Peyer's patch (tissue), 4 donors: ENCODE measurements at regions not wholly inside any gene's neighbourhood (a gene's known extent, or its start where the extent isn't known, plus 50 kb on each side); places are given as distances from the start of the nearest gene placed in this dataset.

Experiments
- DNase-seq, 3 donors: peaks; one replicate each; pipeline ENCODE4 v3.0.0-alpha.2; 2017 to 2019
- H3K27ac ChIP-seq, 4 donors: fragments of 200-600 bp; sonication (generic); one replicate each; pipeline ENCODE4 v1.5.1; 2016 to 2019
- H3K27me3 ChIP-seq, 2 donors: fragments of 200-600 bp; sonication (generic); one replicate each; pipeline ENCODE4 v1.5.1; 2019
- H3K36me3 ChIP-seq, 3 donors: fragments of 200-600 bp; sonication (generic); one replicate each; pipeline ENCODE4 v1.5.1; 2016 to 2019
- H3K4me1 ChIP-seq, 4 donors: fragments of 200-600 bp; sonication (generic); one replicate each; pipeline ENCODE4 v1.5.1; 2016 to 2019
- H3K4me3 ChIP-seq, 4 donors: fragments of 200-600 bp; sonication (generic); 1 replicate in 3 of 4; 2 replicates in 1 of 4; pipeline ENCODE4 v1.5.1; 2016 to 2019; ENCODE audit warnings: mild to moderate bottlenecking in 1 of 4
- H3K9me3 ChIP-seq, 4 donors: fragments of 200-600 bp; sonication (generic); one replicate each; pipeline ENCODE4 v1.5.1; 2016 to 2019; ENCODE audit warnings: mild to moderate bottlenecking in 1 of 4
- POLR2A ChIP-seq, 2 donors: fragments of 450-650 bp; IDR thresholded peaks; one replicate each; pipeline ENCODE4 v1.5.1; 2017; ENCODE audit warnings: antibody characterized with exemption in 2 of 2, mild to moderate bottlenecking in 2 of 2, moderate library complexity in 2 of 2
- TF ChIP-seq, protein P1 (sequence below), 6 experiments: fragments of 450-650 bp in 4 of 6; fragments of 200-600 bp in 2 of 6; sonication (generic) in 1 of 6; IDR thresholded peaks; one replicate each; pipeline ENCODE4 v1.5.1; 2017 to 2019; ENCODE audit warnings: antibody characterized with exemption in 6 of 6, mild to moderate bottlenecking in 3 of 6, moderate library complexity in 1 of 6

DNA sequence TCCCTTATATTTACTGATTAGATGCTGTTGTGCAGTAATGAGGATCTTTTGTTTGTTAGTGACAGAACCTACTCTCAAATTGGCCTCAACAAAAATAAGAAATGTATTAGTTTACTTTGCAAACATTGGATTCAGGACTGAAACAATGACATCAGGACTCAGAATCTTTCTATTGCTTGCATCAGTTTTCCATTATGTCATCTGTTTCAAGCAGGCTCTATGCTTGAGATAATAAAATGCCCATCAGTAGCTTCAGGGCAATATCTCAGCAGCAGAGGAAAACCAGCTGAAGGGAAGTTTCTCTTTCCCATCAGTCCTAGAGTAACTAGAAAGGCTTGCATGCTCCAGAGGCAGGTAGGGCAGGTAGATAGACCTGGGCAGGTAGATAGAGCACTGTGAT, 375.5 kb upstream of the SLC8A1 start:
- no peak for DNase-seq
- Histone ChIP-seq H3K4me1 (no peaks in the 10 kb centered on the region), H3K36me3 (no peaks in the 10 kb centered on the region), H3K27ac (no peak overlapping the region), H3K9me3 (no peaks in the 10 kb centered on the region), H3K4me3 (no peak overlapping the region), H3K27me3 (no peaks in the 10 kb centered on the region)
- TF ChIP-seq, protein P1, sequence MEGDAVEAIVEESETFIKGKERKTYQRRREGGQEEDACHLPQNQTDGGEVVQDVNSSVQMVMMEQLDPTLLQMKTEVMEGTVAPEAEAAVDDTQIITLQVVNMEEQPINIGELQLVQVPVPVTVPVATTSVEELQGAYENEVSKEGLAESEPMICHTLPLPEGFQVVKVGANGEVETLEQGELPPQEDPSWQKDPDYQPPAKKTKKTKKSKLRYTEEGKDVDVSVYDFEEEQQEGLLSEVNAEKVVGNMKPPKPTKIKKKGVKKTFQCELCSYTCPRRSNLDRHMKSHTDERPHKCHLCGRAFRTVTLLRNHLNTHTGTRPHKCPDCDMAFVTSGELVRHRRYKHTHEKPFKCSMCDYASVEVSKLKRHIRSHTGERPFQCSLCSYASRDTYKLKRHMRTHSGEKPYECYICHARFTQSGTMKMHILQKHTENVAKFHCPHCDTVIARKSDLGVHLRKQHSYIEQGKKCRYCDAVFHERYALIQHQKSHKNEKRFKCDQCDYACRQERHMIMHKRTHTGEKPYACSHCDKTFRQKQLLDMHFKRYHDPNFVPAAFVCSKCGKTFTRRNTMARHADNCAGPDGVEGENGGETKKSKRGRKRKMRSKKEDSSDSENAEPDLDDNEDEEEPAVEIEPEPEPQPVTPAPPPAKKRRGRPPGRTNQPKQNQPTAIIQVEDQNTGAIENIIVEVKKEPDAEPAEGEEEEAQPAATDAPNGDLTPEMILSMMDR (IDR thresholded peaks at IDR 0.05): no peak
- no peak for TF ChIP-seq POLR2A (IDR thresholded peaks at IDR 0.05)

DNA sequence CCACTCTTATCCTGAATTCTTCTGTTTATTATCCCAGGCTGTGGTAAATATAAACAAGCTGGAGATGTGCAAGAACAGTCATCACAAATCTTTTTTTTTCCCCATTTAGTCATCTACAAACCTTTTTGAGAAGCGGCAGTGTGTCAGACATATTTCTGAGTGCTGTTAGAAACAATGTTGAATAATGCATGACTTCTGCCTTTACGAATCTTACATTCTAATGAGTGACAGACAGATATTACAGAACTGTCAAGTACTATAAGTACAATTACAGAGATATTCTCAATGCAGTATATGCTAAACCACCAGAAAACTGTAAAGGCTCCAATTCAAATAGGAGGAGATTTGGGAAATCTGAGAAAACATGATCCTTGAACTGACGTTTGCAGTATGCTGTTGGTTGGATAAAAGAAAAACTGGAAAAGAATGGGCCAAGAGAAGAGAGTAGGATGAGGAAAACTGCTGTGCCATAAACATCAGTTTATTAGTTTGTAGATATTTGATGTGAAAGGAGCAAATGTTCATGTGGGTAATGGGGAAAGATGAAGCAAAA, 379.5 kb upstream of the SLC8A1 start:
- Histone ChIP-seq H3K27me3 (no peaks in the 10 kb centered on the region), H3K36me3 (no peaks in the 10 kb centered on the region), H3K4me3 (no peak overlapping the region), H3K4me1 (no peaks in the 10 kb centered on the region), H3K27ac (no peak overlapping the region), H3K9me3 (no peaks in the 10 kb centered on the region)
- DNase-seq: no peak
- TF ChIP-seq, protein P1 (IDR thresholded peaks at IDR 0.05): no peak
- TF ChIP-seq POLR2A (IDR thresholded peaks at IDR 0.05): no peak

DNA sequence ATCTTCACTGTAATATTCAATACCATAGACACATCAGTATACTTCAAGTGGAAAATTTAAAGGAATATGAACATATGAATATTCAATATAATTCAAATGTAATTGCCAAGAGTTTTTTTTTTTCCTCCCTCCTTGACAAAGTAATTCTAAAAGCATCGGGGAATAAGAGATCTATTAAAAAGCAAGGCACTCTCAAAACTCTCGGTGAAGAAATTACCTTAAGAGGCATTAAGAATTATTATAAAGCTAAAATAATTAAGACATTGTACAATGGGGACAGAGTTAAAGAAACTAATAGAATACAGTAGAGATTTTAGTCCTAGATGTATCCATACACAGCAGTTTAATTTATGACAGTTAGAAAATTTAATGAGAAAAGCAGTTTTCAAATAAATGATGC, 390.0 kb upstream of the SLC8A1 start:
- no peak overlapping the region for H3K4me3 ChIP-seq
- H3K9me3 ChIP-seq: no peaks in the 10 kb centered on the region
- no peak for TF ChIP-seq POLR2A (IDR thresholded peaks at IDR 0.05)
- TF ChIP-seq, protein P1 (IDR thresholded peaks at IDR 0.05): no peak
- no peak for DNase-seq
- H3K4me1 ChIP-seq: no peaks in the 10 kb centered on the region
- H3K36me3 ChIP-seq: no peaks in the 10 kb centered on the region
- H3K27me3 ChIP-seq: no peaks in the 10 kb centered on the region
- no peak overlapping the region for H3K27ac ChIP-seq

DNA sequence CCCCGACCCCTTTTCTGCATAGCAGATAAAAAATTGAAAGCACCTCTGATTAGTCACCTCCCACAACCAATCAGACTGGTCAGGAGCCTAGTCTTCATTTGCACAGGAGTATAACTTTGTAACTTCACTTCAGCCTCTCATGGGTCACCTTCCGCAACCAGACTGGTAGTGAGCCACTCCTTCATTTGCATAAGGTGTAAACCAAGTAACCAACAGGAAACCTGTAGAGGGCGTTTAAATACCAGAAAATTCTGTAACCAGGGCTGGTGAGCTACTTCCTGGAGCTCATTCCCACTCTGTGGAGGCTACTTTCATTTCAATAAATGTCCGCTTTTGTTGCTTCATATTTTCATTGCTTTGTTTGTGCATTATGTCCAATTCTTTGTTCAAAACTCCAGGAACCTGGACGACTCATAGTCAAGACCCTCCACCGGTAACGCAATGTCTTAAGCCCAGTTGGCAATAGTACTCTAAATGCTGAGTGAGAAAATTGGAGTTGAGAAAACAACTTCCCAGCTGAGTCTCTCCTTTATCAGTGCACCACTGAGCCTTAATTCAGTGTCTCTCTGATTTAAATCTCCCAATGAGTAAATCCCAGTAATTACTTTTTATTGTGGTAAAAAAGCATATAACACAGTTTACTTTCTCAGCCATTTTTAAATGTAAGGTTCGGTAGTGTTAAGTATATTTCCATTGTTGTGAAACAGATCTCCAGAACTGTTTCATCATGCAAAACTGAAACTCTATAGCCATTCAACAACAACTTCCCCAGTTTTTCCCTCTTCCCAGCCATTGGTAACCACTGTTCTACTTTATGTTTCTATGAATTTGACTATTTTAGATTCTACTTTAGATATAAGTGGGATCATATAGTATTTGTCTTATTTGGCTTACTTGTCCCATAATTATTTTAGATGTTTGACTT, 392.7 kb upstream of the SLC8A1 start:
- Histone ChIP-seq H3K4me1 (no peaks in the 10 kb centered on the region), H3K9me3 (no peaks in the 10 kb centered on the region), H3K36me3 (no peaks in the 10 kb centered on the region), H3K4me3 (no peak overlapping the region), H3K27ac (no peak overlapping the region), H3K27me3 (no peaks in the 10 kb centered on the region)
- TF ChIP-seq, protein P1 (IDR thresholded peaks at IDR 0.05): no peak
- TF ChIP-seq POLR2A (IDR thresholded peaks at IDR 0.05): no peak
- DNase-seq: no peak

DNA sequence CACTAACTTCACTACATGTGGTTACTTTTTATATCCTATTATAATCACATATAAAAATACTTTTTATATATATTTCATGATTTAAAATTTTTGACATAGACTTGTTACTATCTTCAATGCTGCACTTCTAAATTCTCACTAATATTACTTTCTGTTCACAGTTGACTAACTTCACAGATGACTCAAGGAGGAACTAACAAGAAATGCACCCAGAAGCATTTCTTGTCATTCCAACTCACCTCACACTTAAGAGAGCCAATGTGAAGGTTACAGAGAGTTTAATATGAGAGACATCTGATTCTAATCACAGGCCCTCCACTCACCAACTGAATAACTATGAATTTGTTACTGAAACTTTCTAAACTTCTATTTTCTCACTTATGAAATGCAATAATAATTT, 399.8 kb upstream of the SLC8A1 start:
- no peaks in the 10 kb centered on the region for H3K9me3 ChIP-seq
- no peak overlapping the region for H3K27ac ChIP-seq
- no peaks in the 10 kb centered on the region for H3K36me3 ChIP-seq
- no peak overlapping the region for H3K4me3 ChIP-seq
- TF ChIP-seq, protein P1 (IDR thresholded peaks at IDR 0.05): no peak
- no peak for TF ChIP-seq POLR2A (IDR thresholded peaks at IDR 0.05)
- DNase-seq: no peak
- no peaks in the 10 kb centered on the region for H3K27me3 ChIP-seq
- no peaks in the 10 kb centered on the region for H3K4me1 ChIP-seq
